Esophagus squamous epithelium (tissue), 5 donors: ENCODE measurements at regions not wholly inside any gene's neighbourhood (a gene's known extent, or its start where the extent isn't known, plus 50 kb on each side); places are given as distances from the start of the nearest gene placed in this dataset.

ENCODE experiments used
- DNase-seq: peaks from one replicate; lab custom pipeline; 2025; lab: John Stamatoyannopoulos, UW
- H3K27ac ChIP-seq, 4 donors: fragments of 200-600 bp; sonication (generic); one replicate each; pipeline ENCODE4 v1.5.1; 2016 to 2019; ENCODE audit warnings: mild to moderate bottlenecking in 1 of 4
- H3K27me3 ChIP-seq, 4 donors: fragments of 200-600 bp; sonication (generic); 1 replicate in 3 of 4; 2 replicates in 1 of 4; pipeline versions ENCODE4 v1.5.1 to v1.6.0; 2017 to 2021; ENCODE audit warnings: antibody characterized with exemption in 1 of 4
- H3K36me3 ChIP-seq, 3 donors: fragments of 200-600 bp; sonication (generic); one replicate each; pipeline ENCODE4 v1.5.1; 2016 to 2019
- H3K4me1 ChIP-seq, 3 donors: fragments of 200-600 bp; sonication (generic); one replicate each; pipeline ENCODE4 v1.5.1; 2017 to 2019
- H3K4me3 ChIP-seq, 4 donors: fragments of 200-600 bp; sonication (generic); 1 replicate in 3 of 4; 2 replicates in 1 of 4; pipeline ENCODE4 v1.5.1; 2016 to 2019; ENCODE audit warnings: mild to moderate bottlenecking in 2 of 4, moderate library complexity in 1 of 4
- H3K9me3 ChIP-seq, 3 donors: fragments of 200-600 bp; sonication (generic); one replicate each; pipeline ENCODE4 v1.5.1; 2016 to 2019
- CTCF ChIP-seq, 6 experiments: fragments of 450-650 bp in 4 of 6; fragments of 200-600 bp in 2 of 6; sonication (generic) in 2 of 6; IDR thresholded peaks; one replicate each; pipeline ENCODE4 v1.5.1; 2016 to 2019; ENCODE audit warnings: antibody characterized with exemption in 6 of 6, mild to moderate bottlenecking in 4 of 6, moderate library complexity in 4 of 6
- POLR2A ChIP-seq, 4 donors: fragments of 450-650 bp; IDR thresholded peaks; one replicate each; pipeline ENCODE4 v1.6.1; 2017; ENCODE audit warnings: antibody characterized with exemption in 4 of 4, mild to moderate bottlenecking in 4 of 4, moderate library complexity in 3 of 4
- WGBS, 2 donors: methylation state at CpG; one replicate each; pipeline ENCODE4 v1.1.5; 2018; 5-methylcytosine and 5-hydroxymethylcytosine counted together
- intact Hi-C: fragments of 100-400 bp; cut with DNase I; formaldehyde crosslinking; loops from one replicate; pipeline ENCODE4 v1.15.0; 2022
- donor health status: DM: yes; HTN: yes; CAD: no.

DNA sequence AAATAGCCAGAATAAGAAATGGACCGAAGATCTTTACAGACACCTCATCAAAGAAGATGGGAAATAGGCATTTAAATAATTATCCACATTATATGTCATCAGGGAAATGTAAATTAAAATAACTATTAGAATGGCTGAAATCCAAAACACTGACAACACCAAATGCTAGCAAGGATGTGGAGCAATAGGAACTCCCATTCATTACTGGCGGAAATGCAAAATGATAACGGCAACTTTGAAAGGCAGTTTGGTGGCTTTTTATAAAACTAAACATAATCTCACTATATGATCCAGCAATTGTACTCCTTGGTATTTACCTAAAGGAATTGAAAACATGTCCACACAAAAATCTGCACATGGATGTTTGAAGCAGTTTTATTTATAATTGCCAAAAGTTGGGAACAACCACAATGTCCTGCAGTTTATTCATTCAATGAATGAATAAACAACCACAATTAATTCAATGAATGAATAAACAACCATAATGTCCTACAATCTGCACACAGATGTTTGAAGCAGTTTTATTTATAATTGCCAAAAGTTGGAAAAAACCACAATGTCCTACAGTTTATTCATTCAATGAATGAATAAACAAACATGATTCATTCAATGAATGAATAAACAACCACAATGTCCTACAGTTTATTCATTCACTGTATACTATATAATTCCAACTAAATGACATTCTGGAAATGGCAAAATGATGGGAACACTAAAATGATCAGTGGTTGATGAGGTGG is 117.6 kb upstream of the PCDH18 start:
- Histone ChIP-seq H3K27me3 (no peaks in the 10 kb centered on the region), H3K4me3 (no peak overlapping the region), H3K4me1 (no peaks in the 10 kb centered on the region), H3K36me3 (no peaks in the 10 kb centered on the region), H3K27ac (no peak overlapping the region), H3K9me3 (no peaks in the 10 kb centered on the region)
- intact Hi-C loops = no loop called here
- DNase-seq = no peak
- TF ChIP-seq CTCF (IDR thresholded peaks at IDR 0.05) (no peak), POLR2A (IDR thresholded peaks at IDR 0.05) (no peak)
- WGBS, 2 donors = 82 to 96% methylated on average over 3 of the region's 3 CpGs

DNA sequence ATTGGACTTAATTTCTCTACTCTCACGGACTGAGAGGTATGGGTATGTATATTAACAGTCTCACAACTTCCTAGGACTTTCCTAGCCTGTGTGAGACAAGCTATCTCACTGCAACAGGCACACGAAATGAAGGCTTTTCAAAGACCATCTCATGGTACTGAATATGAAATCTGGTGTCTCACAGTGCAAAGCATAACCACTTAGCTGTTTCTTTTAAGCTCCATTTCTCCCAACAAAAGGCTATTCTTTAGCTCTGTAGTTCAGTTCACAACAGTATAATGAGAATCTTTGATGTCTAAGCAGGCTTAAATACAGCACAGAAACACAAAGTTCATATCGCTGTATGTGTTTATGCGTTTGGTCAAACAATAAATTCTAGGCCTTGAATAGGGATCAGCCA is 116.2 kb upstream of the PCDH18 start:
- 64 to 81% methylated on average over 4 of the region's 4 CpGs for WGBS, 2 donors
- DNase-seq = no peak
- H3K4me3 ChIP-seq = no peak overlapping the region
- TF ChIP-seq CTCF (IDR thresholded peaks at IDR 0.05) (no peak), POLR2A (IDR thresholded peaks at IDR 0.05) (no peak)
- intact Hi-C loops = no loop called here
- no peaks in the 10 kb centered on the region for H3K36me3 ChIP-seq
- H3K4me1 ChIP-seq = no peaks in the 10 kb centered on the region
- no peaks in the 10 kb centered on the region for H3K27me3 ChIP-seq
- H3K27ac ChIP-seq = no peak overlapping the region
- no peaks in the 10 kb centered on the region for H3K9me3 ChIP-seq

DNA sequence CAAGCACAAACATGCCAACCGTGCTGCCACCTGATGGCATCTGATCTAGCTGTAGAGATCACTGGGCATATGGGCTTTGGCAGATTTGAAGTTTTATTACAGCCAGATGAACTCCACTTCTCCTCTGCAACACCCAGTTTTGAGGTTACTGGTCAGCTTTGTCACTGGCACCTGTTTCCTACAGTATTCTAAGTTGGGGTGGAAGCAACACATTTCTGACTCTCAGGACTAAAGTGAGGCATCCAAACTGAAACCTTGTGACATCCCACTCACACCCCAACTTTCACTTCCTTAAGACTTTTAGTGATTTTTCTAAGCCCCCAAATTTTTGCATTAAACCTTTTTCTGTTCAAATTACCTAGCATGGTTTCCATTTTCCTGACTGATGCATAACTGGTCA is 115.1 kb upstream of the PCDH18 start:
- no peak for TF ChIP-seq CTCF (IDR thresholded peaks at IDR 0.05)
- TF ChIP-seq POLR2A (IDR thresholded peaks at IDR 0.05) = no peak
- WGBS, 2 donors = 76 to 84% methylated on average over 1 of the region's 1 CpG
- no peak overlapping the region for H3K27ac ChIP-seq
- H3K4me1 ChIP-seq = no peaks in the 10 kb centered on the region
- no peak for DNase-seq
- intact Hi-C loops = no loop called here
- H3K4me3 ChIP-seq = no peak overlapping the region
- H3K27me3 ChIP-seq = no peaks in the 10 kb centered on the region
- H3K9me3 ChIP-seq = no peaks in the 10 kb centered on the region
- H3K36me3 ChIP-seq = no peaks in the 10 kb centered on the region

DNA sequence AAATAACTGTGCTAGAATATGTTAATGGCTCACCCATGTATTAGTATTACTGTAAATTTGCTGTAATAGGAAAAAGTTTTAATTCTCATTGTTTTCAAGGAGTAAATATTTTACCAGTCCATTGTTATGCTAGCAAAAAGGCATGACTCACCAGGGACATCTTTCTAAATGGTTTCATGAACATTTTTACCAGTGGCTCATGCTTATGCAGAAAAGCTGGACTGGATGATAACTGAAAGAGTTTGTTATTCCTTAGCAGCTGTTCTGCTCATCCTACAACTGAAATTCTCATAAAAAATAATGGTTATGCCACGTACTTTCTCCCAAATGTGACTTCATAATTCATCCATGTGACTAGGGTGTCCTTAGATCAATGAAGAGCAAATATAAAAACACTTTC is 111.9 kb upstream of the PCDH18 start:
- WGBS, 2 donors = 67 to 70% methylated on average over 1 of the region's 1 CpG
- TF ChIP-seq POLR2A (IDR thresholded peaks at IDR 0.05) = no peak
- H3K4me1 ChIP-seq = no peaks in the 10 kb centered on the region

GRCh38 chr4:137641544-137641943 is 109.2 kb upstream of the PCDH18 start:
- 65 to 70% methylated on average over 3 of the region's 3 CpGs for WGBS, 2 donors
- intact Hi-C loops = no loop called here

More for the DNA sequence above, 111.9 kb upstream of the PCDH18 start:
- Histone ChIP-seq H3K27ac (no peak overlapping the region), H3K4me3 (no peak overlapping the region), H3K9me3 (no peaks in the 10 kb centered on the region), H3K27me3 (no peaks in the 10 kb centered on the region), H3K36me3 (no peaks in the 10 kb centered on the region)
- no peak for DNase-seq
- intact Hi-C loops = no loop called here

More at GRCh38 chr4:137641544-137641943, 109.2 kb upstream of the PCDH18 start:
- H3K4me1 ChIP-seq = no peaks in the 10 kb centered on the region
- no peak overlapping the region for H3K4me3 ChIP-seq
- H3K27me3 ChIP-seq = no peaks in the 10 kb centered on the region
- TF ChIP-seq CTCF (IDR thresholded peaks at IDR 0.05) = no peak
- no peak for TF ChIP-seq POLR2A (IDR thresholded peaks at IDR 0.05)
- DNase-seq = no peak
- H3K9me3 ChIP-seq = no peaks in the 10 kb centered on the region
- H3K36me3 ChIP-seq = no peaks in the 10 kb centered on the region
- H3K27ac ChIP-seq = no peak overlapping the region
